ENCODE measurements at regions not wholly inside any gene's neighbourhood (a gene's known extent, or its start where the extent isn't known, plus 50 kb on each side); places are given as distances from the start of the nearest gene placed in this dataset.

GRCh38 chr7:67754651-67755050 is 758.0 kb downstream of the TYW1 start:
- Histone ChIP-seq H3K27ac (ENCODE audit: low read length) (no peak overlapping the region), H3K36me3 (replicated peaks; ENCODE audit: low read depth, low read length) (no peaks in the 10 kb centered on the region), H2AFZ (ENCODE audit: low read depth, low read length) (no peak overlapping the region), H3K79me2 (ENCODE audit: low read length) (no peaks in the 10 kb centered on the region), H3K4me1 (ENCODE audit: low read length) (no peaks in the 10 kb centered on the region), H3K9me3 (ENCODE audit: insufficient read depth, low read length) (no peaks in the 10 kb centered on the region), H4K20me1 (ENCODE audit: insufficient read depth, low read length) (no peaks in the 10 kb centered on the region), H3K4me3 (ENCODE audit: low read length) (no peak overlapping the region), H3K4me2 (ENCODE audit: low read length) (no peak overlapping the region), H3K9ac (ENCODE audit: low read length) (no peak overlapping the region), H3K27me3 (ENCODE audit: low read depth, low read length) (no peaks in the 10 kb centered on the region)
- no peak for TF ChIP-seq EZH2phosphoT487 (IDR thresholded peaks at IDR 0.05; ENCODE audit: low read depth)
- TF ChIP-seq, protein P1, sequence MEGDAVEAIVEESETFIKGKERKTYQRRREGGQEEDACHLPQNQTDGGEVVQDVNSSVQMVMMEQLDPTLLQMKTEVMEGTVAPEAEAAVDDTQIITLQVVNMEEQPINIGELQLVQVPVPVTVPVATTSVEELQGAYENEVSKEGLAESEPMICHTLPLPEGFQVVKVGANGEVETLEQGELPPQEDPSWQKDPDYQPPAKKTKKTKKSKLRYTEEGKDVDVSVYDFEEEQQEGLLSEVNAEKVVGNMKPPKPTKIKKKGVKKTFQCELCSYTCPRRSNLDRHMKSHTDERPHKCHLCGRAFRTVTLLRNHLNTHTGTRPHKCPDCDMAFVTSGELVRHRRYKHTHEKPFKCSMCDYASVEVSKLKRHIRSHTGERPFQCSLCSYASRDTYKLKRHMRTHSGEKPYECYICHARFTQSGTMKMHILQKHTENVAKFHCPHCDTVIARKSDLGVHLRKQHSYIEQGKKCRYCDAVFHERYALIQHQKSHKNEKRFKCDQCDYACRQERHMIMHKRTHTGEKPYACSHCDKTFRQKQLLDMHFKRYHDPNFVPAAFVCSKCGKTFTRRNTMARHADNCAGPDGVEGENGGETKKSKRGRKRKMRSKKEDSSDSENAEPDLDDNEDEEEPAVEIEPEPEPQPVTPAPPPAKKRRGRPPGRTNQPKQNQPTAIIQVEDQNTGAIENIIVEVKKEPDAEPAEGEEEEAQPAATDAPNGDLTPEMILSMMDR (IDR thresholded peaks at IDR 0.05; ENCODE audit: low read depth, low read length) = no peak

DNA sequence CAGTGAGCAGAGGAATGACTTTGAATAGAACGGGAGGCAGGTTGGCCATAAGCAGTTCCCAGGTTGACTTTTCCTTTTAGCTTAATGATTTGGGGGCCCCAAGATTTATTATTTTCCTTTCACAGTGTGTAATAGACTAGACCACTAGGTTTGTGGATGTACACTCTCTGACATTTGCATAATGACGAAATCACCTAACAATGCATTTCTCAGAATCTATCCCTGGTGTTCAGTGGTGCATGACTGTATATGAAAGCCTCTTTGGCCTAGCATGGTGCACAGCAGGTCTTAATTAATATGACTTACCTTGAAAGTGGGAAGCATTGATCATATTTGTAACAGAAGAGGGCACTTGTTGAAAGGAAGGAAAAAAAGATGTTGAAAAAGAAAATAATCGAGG is 761.9 kb downstream of the TYW1 start:
- Histone ChIP-seq H3K4me2 (ENCODE audit: low read length) (no peak overlapping the region), H3K79me2 (ENCODE audit: low read length) (no peaks in the 10 kb centered on the region), H3K27me3 (ENCODE audit: low read depth, low read length) (no peaks in the 10 kb centered on the region), H2AFZ (ENCODE audit: low read depth, low read length) (no peak overlapping the region), H3K27ac (ENCODE audit: low read length) (no peak overlapping the region), H4K20me1 (ENCODE audit: insufficient read depth, low read length) (no peaks in the 10 kb centered on the region), H3K36me3 (replicated peaks; ENCODE audit: low read depth, low read length) (no peaks in the 10 kb centered on the region), H3K4me1 (ENCODE audit: low read length) (no peaks in the 10 kb centered on the region), H3K9ac (ENCODE audit: low read length) (no peak overlapping the region), H3K4me3 (ENCODE audit: low read length) (no peak overlapping the region), H3K9me3 (ENCODE audit: insufficient read depth, low read length) (no peaks in the 10 kb centered on the region)
- TF ChIP-seq, protein P1 (IDR thresholded peaks at IDR 0.05; ENCODE audit: low read depth, low read length) = no peak
- no peak for TF ChIP-seq EZH2phosphoT487 (IDR thresholded peaks at IDR 0.05; ENCODE audit: low read depth)

DNA sequence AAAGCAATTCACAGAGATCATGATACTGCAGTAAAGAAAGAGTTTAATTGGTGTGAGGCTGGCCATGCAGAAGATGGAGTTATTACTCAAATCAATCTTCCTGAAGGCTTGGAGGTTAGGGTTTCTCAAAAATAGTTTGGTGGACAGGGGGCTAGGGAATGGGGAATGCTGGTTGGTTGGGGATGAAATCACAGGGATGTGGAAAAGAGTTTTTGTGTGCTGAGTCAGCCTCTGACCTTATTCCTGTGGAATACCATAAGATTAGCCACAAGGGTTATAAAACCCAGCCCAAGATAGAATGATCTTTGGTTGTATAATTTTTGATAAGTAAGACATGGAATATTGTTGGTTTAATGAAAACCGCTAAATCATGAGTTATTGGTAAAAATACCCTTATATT is 764.3 kb downstream of the TYW1 start:
- H2AFZ ChIP-seq (ENCODE audit: low read depth, low read length) = no peak overlapping the region
- H3K4me3 ChIP-seq (ENCODE audit: low read length) = no peak overlapping the region
- H3K9ac ChIP-seq (ENCODE audit: low read length) = no peak overlapping the region
- H3K4me1 ChIP-seq (ENCODE audit: low read length) = no peaks in the 10 kb centered on the region
- no peaks in the 10 kb centered on the region for H4K20me1 ChIP-seq (ENCODE audit: insufficient read depth, low read length)
- H3K4me2 ChIP-seq (ENCODE audit: low read length) = no peak overlapping the region
- H3K27ac ChIP-seq (ENCODE audit: low read length) = no peak overlapping the region
- no peaks in the 10 kb centered on the region for H3K36me3 ChIP-seq (replicated peaks; ENCODE audit: low read depth, low read length)
- TF ChIP-seq, protein P1 (IDR thresholded peaks at IDR 0.05; ENCODE audit: low read depth, low read length) = no peak
- no peak for TF ChIP-seq EZH2phosphoT487 (IDR thresholded peaks at IDR 0.05; ENCODE audit: low read depth)
- H3K27me3 ChIP-seq (ENCODE audit: low read depth, low read length) = no peaks in the 10 kb centered on the region
- no peaks in the 10 kb centered on the region for H3K79me2 ChIP-seq (ENCODE audit: low read length)
- H3K9me3 ChIP-seq (ENCODE audit: insufficient read depth, low read length) = no peaks in the 10 kb centered on the region

DNA sequence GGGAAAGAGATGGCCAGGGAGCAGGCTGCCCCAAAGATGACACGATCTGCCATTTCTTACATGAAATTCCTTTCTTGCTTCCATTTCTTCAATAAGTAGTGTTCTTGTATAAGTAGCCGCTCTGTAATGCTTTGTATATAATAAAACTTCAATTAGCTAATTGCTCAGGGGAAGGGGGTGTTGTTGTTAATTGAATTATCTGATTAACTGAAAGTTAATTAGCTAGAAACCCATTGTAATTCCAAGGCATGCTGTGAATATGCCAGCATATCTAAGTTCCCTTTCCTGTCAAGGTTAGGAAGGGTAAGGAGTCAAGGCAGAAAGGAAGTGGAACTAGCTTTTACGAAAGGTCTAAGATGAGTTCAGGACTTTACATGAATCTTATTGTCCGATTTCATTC is 765.9 kb downstream of the TYW1 start:
- H3K27me3 ChIP-seq (ENCODE audit: low read depth, low read length) = no peaks in the 10 kb centered on the region

More for the DNA sequence above, 765.9 kb downstream of the TYW1 start:
- H3K79me2 ChIP-seq (ENCODE audit: low read length) = no peaks in the 10 kb centered on the region
- H3K4me1 ChIP-seq (ENCODE audit: low read length) = no peaks in the 10 kb centered on the region
- no peaks in the 10 kb centered on the region for H3K9me3 ChIP-seq (ENCODE audit: insufficient read depth, low read length)
- H3K36me3 ChIP-seq (replicated peaks; ENCODE audit: low read depth, low read length) = no peaks in the 10 kb centered on the region
- H4K20me1 ChIP-seq (ENCODE audit: insufficient read depth, low read length) = no peaks in the 10 kb centered on the region
- H3K4me2 ChIP-seq (ENCODE audit: low read length) = no peak overlapping the region
- TF ChIP-seq, protein P1 (IDR thresholded peaks at IDR 0.05; ENCODE audit: low read depth, low read length) = no peak
- TF ChIP-seq EZH2phosphoT487 (IDR thresholded peaks at IDR 0.05; ENCODE audit: low read depth) = no peak
- H3K27ac ChIP-seq (ENCODE audit: low read length) = no peak overlapping the region
- H2AFZ ChIP-seq (ENCODE audit: low read depth, low read length) = no peak overlapping the region
- no peak overlapping the region for H3K9ac ChIP-seq (ENCODE audit: low read length)
- no peak overlapping the region for H3K4me3 ChIP-seq (ENCODE audit: low read length)

Data from OCI-LY3 (cell line).